HepG2 (cell line): ENCODE measurements at regions not wholly inside any gene's neighbourhood (a gene's known extent, or its start where the extent isn't known, plus 50 kb on each side); places are given as distances from the start of the nearest gene placed in this dataset.

Experiments used
- ATAC-seq: fragments of 200-7000 bp; cut with Tn5 transposase; 3 replicates; pipeline ENCODE4 v1.9.1; 2020; ENCODE audit warnings: mild to moderate bottlenecking, moderate library complexity
- BruUV-seq: library from RNA; stranded (reverse); fragments of 400-500 nt; replicated peaks from 2 replicates; lab custom pipeline; 2021; lab: Mats Ljungman, UMichigan
- CTCF ChIA-PET: fragments of 300-600 bp; formaldehyde crosslinking; extraction: SDS; loops from one replicate; lab custom pipeline; 2021; ENCODE audit warnings: low total read pairs, inconsistent platforms, low intra/inter-chr PET ratio; lab: Yijun Ruan, JAX
- POLR2A ChIA-PET: fragments of 350-600 bp; sonication (Branson Sonifier 250); formaldehyde crosslinking; loops from one replicate; lab custom pipeline; 2020; ENCODE audit warnings: antibody characterized with exemption, inconsistent platforms; lab: Yijun Ruan, JAX
- DNase-seq: peaks from one replicate; pipeline ENCODE4 v3.0.0-alpha.2; 2015; ENCODE audit warnings: low spot score
- FAIRE-seq: peaks from 3 replicates; lab custom pipeline; 2011; peaks lifted over from hg19 to GRCh38; lab: Jason Lieb, UNC
- H2AFZ ChIP-seq: one replicate; pipeline ENCODE4 v1.6.1; 2011; ENCODE audit warnings: low read length, inconsistent platforms
- H3K27ac ChIP-seq: fragments of 300-600 bp; 3 replicates; pipeline ENCODE4 v1.8.0; 2011; ENCODE audit warnings: mixed run types, mild to moderate bottlenecking, mixed read lengths, low read length, inconsistent platforms; ENCODE audit not compliant: insufficient read depth; ENCODE audit errors: extremely low read length
- H3K27me3 ChIP-seq, 2 experiments: fragments of 200-600 bp in 1 of 2; 2 replicates in 1 of 2; 3 replicates in 1 of 2; pipeline versions ENCODE4 v1.6.0 to v1.8.0; 2011; ENCODE audit warnings: low read length in 2 of 2, mild to moderate bottlenecking in 2 of 2, moderate library complexity in 2 of 2, inconsistent platforms in 1 of 2; ENCODE audit not compliant: insufficient read depth in 2 of 2, control insufficient read depth in 1 of 2
- H3K36me3 ChIP-seq, 2 experiments: fragments of 200-600 bp in 1 of 2; replicated peaks in 1 of 2; 2 replicates in 1 of 2; 3 replicates in 1 of 2; pipeline versions ENCODE4 v1.5.1 to v1.8.0; 2011; ENCODE audit warnings: low read length in 2 of 2, inconsistent platforms in 1 of 2; ENCODE audit not compliant: insufficient read depth in 2 of 2, control insufficient read depth in 1 of 2
- H3K4me1 ChIP-seq: 2 replicates; pipeline ENCODE4 v1.5.1; 2012; ENCODE audit warnings: low read length, inconsistent platforms; ENCODE audit not compliant: insufficient read depth
- H3K4me2 ChIP-seq: 2 replicates; pipeline ENCODE4 v1.6.0; 2011; ENCODE audit warnings: low read depth, low read length, inconsistent platforms
- H3K4me3 ChIP-seq, 3 experiments: fragments of 200-600 bp in 1 of 3; sonication (generic), shearing (Covaris generic) in 1 of 3; replicated peaks in 1 of 3; 2 replicates each; pipeline ENCODE4 v1.5.1; 2011 to 2016; ENCODE audit warnings: low read length in 3 of 3, inconsistent platforms in 2 of 3, low read depth in 2 of 3, mild to moderate bottlenecking in 2 of 3, control low read depth in 1 of 3, mixed read lengths in 1 of 3; ENCODE audit not compliant: insufficient read depth in 1 of 3
- H3K79me2 ChIP-seq: one replicate; pipeline ENCODE4 v1.6.1; 2011; ENCODE audit warnings: low read length, inconsistent platforms; ENCODE audit not compliant: insufficient read depth
- H3K9ac ChIP-seq: 2 replicates; pipeline ENCODE4 v1.6.0; 2011; ENCODE audit warnings: mild to moderate bottlenecking, low read depth, low read length, inconsistent platforms; ENCODE audit not compliant: insufficient read depth
- H3K9me3 ChIP-seq: 2 replicates; pipeline ENCODE4 v1.5.1; 2012; ENCODE audit warnings: mild to moderate bottlenecking, low read length
- H4K20me1 ChIP-seq: 2 replicates; pipeline ENCODE4 v1.6.0; 2011; ENCODE audit warnings: inconsistent platforms, mild to moderate bottlenecking, low read length, moderate library complexity; ENCODE audit not compliant: insufficient read depth
- BRD4 ChIP-seq: sonication (generic); formaldehyde crosslinking; IDR thresholded peaks from 2 replicates; pipeline ENCODE4 v1.4.0; 2020; ENCODE audit warnings: missing genetic modification reagents
- CHCHD3 ChIP-seq: sonication (generic); formaldehyde crosslinking; IDR thresholded peaks from 2 replicates; pipeline ENCODE4 v1.8.0; 2022; ENCODE audit warnings: mild to moderate bottlenecking, missing genetic modification reagents, moderate library complexity
- HNF4G ChIP-seq, 2 experiments: sonication (generic) in 1 of 2; formaldehyde crosslinking in 1 of 2; IDR thresholded peaks; 2 replicates each; pipeline versions ENCODE4 v1.4.0 to v1.6.1; 2011 to 2020; ENCODE audit warnings: borderline replicate concordance in 2 of 2, low read depth in 2 of 2, mild to moderate bottlenecking in 2 of 2, low read length in 1 of 2, missing genetic modification reagents in 1 of 2, moderate library complexity in 1 of 2
- HOXA7 ChIP-seq: sonication (generic); formaldehyde crosslinking; IDR thresholded peaks from 2 replicates; pipeline ENCODE4 v1.8.1; 2022; ENCODE audit warnings: mild to moderate bottlenecking, missing genetic modification reagents, moderate library complexity
- NFIB ChIP-seq: sonication (generic); formaldehyde crosslinking; IDR thresholded peaks from 2 replicates; pipeline ENCODE4 v1.9.0; 2021; ENCODE audit warnings: missing genetic modification reagents, mild to moderate bottlenecking, borderline replicate concordance
- NPAS2 ChIP-seq: sonication (generic); formaldehyde crosslinking; IDR thresholded peaks from 2 replicates; pipeline ENCODE4 v1.8.0; 2022; ENCODE audit warnings: mild to moderate bottlenecking, missing genetic modification reagents, borderline replicate concordance
- RCOR2 ChIP-seq: IDR thresholded peaks from 2 replicates; pipeline ENCODE4 v1.6.1; 2016; ENCODE audit warnings: missing biosample characterization, missing genetic modification reagents
- SP4 ChIP-seq: sonication (generic); formaldehyde crosslinking; IDR thresholded peaks from 2 replicates; pipeline ENCODE4 v1.8.1; 2023; ENCODE audit warnings: mild to moderate bottlenecking, missing genetic modification reagents
- YEATS2 ChIP-seq: sonication (generic); formaldehyde crosslinking; IDR thresholded peaks from 2 replicates; pipeline ENCODE4 v1.4.0; 2020; ENCODE audit warnings: missing genetic modification reagents, borderline replicate concordance
- ZBTB7A ChIP-seq: sonication (generic); formaldehyde crosslinking; IDR thresholded peaks from 2 replicates; pipeline ENCODE4 v1.8.0; 2022; ENCODE audit warnings: mild to moderate bottlenecking, missing genetic modification reagents
- ZNF543 ChIP-seq: sonication (generic); formaldehyde crosslinking; IDR thresholded peaks from 2 replicates; pipeline ENCODE4 v1.4.0; 2020; ENCODE audit warnings: mild to moderate bottlenecking, missing genetic modification reagents
- ZSCAN31 ChIP-seq: sonication (generic); formaldehyde crosslinking; IDR thresholded peaks from 2 replicates; pipeline ENCODE4 v1.5.0; 2020; ENCODE audit warnings: low read depth, mild to moderate bottlenecking, missing genetic modification reagents
- ZZZ3 ChIP-seq: sonication (generic); formaldehyde crosslinking; IDR thresholded peaks from 2 replicates; pipeline ENCODE4 v1.4.0; 2020; ENCODE audit warnings: missing genetic modification reagents, mild to moderate bottlenecking, borderline replicate concordance
- WGBS: methylation state at CpG from one replicate; pipeline ENCODE4 v1.1.6; 2017; ENCODE audit warnings: low lambda C conversion rate; 5-methylcytosine and 5-hydroxymethylcytosine counted together
- in situ Hi-C: cut with HindIII; loops from 2 replicates; pipeline ENCODE4 v1.10.0; 2017; ENCODE audit warnings: low pct_unique_long_range_greater_than_20kb; ENCODE audit not compliant: extremely low pct_ligation_motif_present
- intact Hi-C: fragments of 100-400 bp; cut with micrococcal nuclease; formaldehyde crosslinking; loops from one replicate; pipeline ENCODE4 v1.10.0; 2022; ENCODE audit not compliant: unreplicated experiment
- TF ChIP-seq, protein P1 (sequence below): sonication (generic); formaldehyde crosslinking; IDR thresholded peaks from 2 replicates; pipeline ENCODE4 v1.4.0; 2020; ENCODE audit warnings: mild to moderate bottlenecking, missing genetic modification reagents
- TF ChIP-seq, protein P2 (sequence below): sonication (generic); formaldehyde crosslinking; IDR thresholded peaks from 2 replicates; pipeline ENCODE4 v1.4.0; 2020; ENCODE audit warnings: missing genetic modification reagents

DNA sequence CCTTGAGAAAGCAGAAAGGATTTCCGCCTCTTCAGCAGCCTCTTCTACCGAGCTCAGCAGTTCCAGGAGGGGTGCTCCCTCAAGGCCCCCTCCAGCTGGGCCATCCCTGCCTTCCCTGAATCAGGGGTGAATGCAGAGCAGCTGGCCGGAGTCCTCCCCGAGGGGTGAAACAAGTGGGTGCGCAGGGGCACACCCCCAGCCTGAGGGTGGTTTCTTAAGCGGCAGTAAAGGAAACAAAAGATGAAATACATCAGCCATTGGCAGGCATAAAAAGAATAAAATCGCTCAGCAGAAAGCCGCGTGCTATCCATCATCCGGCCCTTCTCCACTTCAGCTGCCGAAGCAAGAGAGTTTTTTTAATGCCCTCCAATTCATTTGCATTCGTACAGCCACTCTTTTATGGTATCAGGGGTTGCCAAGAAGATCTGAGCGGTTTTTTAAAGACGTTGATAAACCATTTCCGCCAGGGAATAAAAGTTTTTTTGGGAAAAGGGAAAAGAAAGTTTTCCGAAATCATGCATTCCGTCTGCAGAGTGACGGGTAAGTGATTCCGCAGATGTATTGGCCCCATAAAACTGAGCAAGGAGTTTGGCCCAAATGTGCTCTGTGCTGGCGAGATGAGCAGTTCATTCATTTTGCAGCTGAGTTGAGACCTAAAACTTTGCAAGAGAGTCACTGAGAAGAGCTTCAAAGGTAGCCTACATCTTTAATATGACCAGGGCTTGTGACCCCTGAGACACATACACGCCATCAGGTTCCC lies 73.7 kb upstream of the ZC3H12A start (continued):
- TF ChIP-seq ZSCAN31 (CRISPR knock-in tag) (no peak), HNF4G (IDR thresholded peaks at IDR 0.05; ENCODE audit: borderline replicate concordance, low read depth, low read length) (no peak), HNF4G (CRISPR knock-in tag; IDR thresholded peaks at IDR 0.05; ENCODE audit: borderline replicate concordance, low read depth) (no peak), HOXA7 (CRISPR knock-in tag) (no peak), ZBTB7A (CRISPR knock-in tag) (no peak)

DNA sequence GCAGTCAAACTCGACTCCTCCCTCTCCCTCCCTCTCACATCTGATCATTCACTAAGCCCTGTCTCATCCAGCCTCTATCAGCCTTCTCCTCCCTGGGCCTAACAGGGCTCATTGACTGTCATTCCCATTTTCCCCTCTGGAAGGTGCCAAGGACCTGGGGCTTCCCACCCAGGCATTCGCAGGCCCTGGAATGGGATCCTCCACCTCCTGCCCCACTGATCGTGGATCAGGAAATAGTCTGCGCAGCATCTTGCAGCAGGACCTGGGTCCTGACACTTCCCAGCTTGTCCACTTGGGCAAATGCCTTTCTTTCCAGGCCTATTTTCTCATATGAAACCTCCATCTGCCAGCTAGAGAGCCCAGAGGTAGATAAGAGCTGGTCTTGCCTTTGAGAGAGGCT lies 71.2 kb upstream of the ZC3H12A start:
- H3K27me3 ChIP-seq: peaks cover 1 to 27% of the 10 kb centered on the region in 2 experiments
- no peaks in the 10 kb centered on the region for H3K79me2 ChIP-seq
- no peak overlapping the region for H3K27ac ChIP-seq
- H4K20me1 ChIP-seq: no peaks in the 10 kb centered on the region
- FAIRE-seq (no peak), ATAC-seq (no peak), DNase-seq (no peak)
- TF ChIP-seq NPAS2: no peak
- no peak for TF ChIP-seq SP4
- TF ChIP-seq, protein P1, sequence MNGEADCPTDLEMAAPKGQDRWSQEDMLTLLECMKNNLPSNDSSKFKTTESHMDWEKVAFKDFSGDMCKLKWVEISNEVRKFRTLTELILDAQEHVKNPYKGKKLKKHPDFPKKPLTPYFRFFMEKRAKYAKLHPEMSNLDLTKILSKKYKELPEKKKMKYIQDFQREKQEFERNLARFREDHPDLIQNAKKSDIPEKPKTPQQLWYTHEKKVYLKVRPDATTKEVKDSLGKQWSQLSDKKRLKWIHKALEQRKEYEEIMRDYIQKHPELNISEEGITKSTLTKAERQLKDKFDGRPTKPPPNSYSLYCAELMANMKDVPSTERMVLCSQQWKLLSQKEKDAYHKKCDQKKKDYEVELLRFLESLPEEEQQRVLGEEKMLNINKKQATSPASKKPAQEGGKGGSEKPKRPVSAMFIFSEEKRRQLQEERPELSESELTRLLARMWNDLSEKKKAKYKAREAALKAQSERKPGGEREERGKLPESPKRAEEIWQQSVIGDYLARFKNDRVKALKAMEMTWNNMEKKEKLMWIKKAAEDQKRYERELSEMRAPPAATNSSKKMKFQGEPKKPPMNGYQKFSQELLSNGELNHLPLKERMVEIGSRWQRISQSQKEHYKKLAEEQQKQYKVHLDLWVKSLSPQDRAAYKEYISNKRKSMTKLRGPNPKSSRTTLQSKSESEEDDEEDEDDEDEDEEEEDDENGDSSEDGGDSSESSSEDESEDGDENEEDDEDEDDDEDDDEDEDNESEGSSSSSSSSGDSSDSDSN (CRISPR knock-in tag): no peak
- TF ChIP-seq RCOR2 (CRISPR knock-in tag): no peak
- no peak for TF ChIP-seq ZNF543 (CRISPR knock-in tag)
- TF ChIP-seq, protein P2, sequence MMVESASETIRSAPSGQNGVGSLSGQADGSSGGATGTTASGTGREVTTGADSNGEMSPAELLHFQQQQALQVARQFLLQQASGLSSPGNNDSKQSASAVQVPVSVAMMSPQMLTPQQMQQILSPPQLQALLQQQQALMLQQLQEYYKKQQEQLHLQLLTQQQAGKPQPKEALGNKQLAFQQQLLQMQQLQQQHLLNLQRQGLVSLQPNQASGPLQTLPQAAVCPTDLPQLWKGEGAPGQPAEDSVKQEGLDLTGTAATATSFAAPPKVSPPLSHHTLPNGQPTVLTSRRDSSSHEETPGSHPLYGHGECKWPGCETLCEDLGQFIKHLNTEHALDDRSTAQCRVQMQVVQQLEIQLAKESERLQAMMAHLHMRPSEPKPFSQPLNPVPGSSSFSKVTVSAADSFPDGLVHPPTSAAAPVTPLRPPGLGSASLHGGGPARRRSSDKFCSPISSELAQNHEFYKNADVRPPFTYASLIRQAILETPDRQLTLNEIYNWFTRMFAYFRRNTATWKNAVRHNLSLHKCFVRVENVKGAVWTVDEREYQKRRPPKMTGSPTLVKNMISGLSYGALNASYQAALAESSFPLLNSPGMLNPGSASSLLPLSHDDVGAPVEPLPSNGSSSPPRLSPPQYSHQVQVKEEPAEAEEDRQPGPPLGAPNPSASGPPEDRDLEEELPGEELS: no peak
- no peak for TF ChIP-seq ZZZ3 (CRISPR knock-in tag)
- TF ChIP-seq YEATS2 (CRISPR knock-in tag): no peak
- TF ChIP-seq NFIB (CRISPR knock-in tag): no peak
- no peak for TF ChIP-seq CHCHD3
- TF ChIP-seq BRD4: no peak
- intact Hi-C loops (no loop called here), in situ Hi-C loops (no loop called here)
- no peak overlapping the region for H3K9ac ChIP-seq
- ChIA-PET CTCF (no interaction called here), POLR2A (no interaction called here)
- H3K4me1 ChIP-seq: no peaks in the 10 kb centered on the region
- BruUV-seq: no TSS peak
- no peak overlapping the region for H3K4me3 ChIP-seq
- WGBS: 25% methylated on average over 4 of the region's 4 CpGs
- no peaks in the 10 kb centered on the region for H3K36me3 ChIP-seq
- no peak overlapping the region for H3K4me2 ChIP-seq
- no peak overlapping the region for H2AFZ ChIP-seq
- no peaks in the 10 kb centered on the region for H3K9me3 ChIP-seq
